ENCODE measurements at regions not wholly inside any gene's neighbourhood (a gene's known extent, or its start where the extent isn't known, plus 50 kb on each side); places are given as distances from the start of the nearest gene placed in this dataset.
A peak's percentile ranks its signal among the peaks of the same experiment; 100 is the strongest.

DNA sequence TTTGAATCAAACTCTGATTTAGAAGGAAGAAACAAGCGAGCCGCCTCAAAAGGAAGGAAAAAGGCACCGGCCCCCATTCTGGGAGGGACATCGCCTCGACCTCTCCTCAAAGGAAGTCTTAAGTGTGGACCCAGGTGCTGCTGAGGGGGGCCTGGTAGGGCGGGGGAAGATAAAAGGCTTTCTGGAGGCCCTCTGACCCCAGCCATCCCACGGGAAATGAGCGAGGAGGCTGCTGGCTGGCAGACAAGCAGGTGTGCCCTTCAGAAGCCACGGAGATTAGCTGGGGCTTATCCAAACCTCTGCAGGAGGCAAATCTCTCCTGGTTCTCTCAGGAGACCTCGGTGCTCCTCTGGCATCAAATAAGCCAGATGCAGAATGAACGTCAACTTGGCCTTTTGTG lies 171.4 kb upstream of the BLID start:
- no peak for TF ChIP-seq CTCF (IDR thresholded peaks at IDR 0.05; ENCODE audit: low read depth, low read length)
- Histone ChIP-seq H3K27me3 (no peaks in the 10 kb centered on the region), H3K36me3 (peaks cover 5% of the 10 kb centered on the region), H3K4me3 (no peak overlapping the region), H3K9me3 (ENCODE audit: low read depth) (no peaks in the 10 kb centered on the region), H3K4me1 (ENCODE audit: low read depth) (no peaks in the 10 kb centered on the region), H3K27ac (no peak overlapping the region)
- DNase-seq (ENCODE audit: low read depth in 1 of 2, low spot score in 1 of 2) = no peak

DNA sequence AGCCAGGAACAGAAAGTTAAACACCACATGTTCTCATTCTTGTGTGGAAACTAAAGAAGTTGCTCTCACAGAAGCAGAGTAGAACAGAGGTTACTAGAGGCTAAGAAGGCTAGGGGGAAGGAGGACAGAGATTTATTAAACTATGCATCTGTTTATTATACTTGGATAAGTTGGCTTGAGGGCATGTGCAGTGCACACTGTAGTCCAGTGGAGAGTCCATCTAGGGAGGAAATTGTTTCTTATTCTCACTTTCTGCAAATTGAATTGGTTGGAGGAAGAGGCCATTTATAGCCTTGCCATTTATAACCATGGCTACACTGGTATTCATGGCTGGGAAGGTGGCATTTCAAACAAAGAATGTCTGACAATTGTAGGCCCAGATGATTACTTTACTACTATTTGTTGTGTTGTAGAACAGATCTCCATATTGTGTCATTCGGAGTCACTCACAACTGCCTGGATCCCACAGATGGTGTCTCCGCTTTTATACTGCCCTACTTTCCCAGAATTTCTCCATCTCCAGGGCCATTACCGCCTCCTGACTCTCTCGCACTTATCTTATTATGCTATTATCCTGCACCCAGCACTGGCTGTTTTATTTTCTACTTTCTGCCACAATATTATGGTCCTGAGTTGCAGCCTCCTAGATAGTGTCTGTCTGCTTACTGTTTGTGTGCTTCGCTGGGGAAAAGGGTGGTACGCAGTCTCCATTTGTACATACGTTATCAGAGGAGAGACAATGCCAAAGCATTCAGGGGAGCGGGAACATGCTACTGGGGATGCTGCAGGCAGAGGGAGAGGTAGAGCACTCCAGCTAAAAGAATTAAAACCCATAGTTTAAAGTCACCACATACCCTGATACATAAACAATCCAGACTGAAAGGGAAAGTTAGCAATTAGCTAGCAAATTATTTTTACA lies 169.3 kb upstream of the BLID start:
- peaks cover 2% of the 10 kb centered on the region for H3K36me3 ChIP-seq
- peak overlapping the region; percentile 59 for H3K27ac ChIP-seq
- H3K4me1 ChIP-seq (ENCODE audit: low read depth) = peaks cover 8% of the 10 kb centered on the region
- no peak for TF ChIP-seq CTCF (IDR thresholded peaks at IDR 0.05; ENCODE audit: low read depth, low read length)
- no peak for DNase-seq (ENCODE audit: low read depth in 1 of 2, low spot score in 1 of 2)
- no peak overlapping the region for H3K4me3 ChIP-seq
- H3K27me3 ChIP-seq = no peaks in the 10 kb centered on the region
- H3K9me3 ChIP-seq (ENCODE audit: low read depth) = no peaks in the 10 kb centered on the region

DNA sequence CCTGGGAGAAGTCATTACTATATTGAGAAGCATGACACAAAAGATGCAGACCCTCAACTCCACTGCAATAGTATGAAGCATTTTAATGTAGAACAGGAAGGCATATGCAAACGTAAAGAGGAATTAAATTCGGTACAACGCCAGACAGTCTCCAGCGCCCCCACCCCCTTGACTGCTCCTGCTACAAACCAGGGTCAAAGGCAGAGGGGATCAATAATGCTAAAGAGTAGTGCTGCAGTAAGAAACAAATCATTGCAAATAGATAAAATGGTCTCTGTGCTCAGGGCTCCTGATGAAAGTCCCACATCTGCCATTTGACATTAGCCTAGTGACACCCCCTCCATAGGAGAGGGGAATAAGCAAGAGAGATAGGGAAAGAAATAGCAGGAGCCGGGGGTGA lies 164.9 kb upstream of the BLID start:
- TF ChIP-seq CTCF (IDR thresholded peaks at IDR 0.05; ENCODE audit: low read depth, low read length) = no peak
- Histone ChIP-seq H3K27me3 (no peaks in the 10 kb centered on the region), H3K9me3 (ENCODE audit: low read depth) (no peaks in the 10 kb centered on the region), H3K27ac (no peak overlapping the region), H3K4me1 (ENCODE audit: low read depth) (peaks cover 37% of the 10 kb centered on the region), H3K36me3 (peaks cover 2% of the 10 kb centered on the region), H3K4me3 (no peak overlapping the region)
- DNase-seq (ENCODE audit: low read depth in 1 of 2, low spot score in 1 of 2) = no peak

DNA sequence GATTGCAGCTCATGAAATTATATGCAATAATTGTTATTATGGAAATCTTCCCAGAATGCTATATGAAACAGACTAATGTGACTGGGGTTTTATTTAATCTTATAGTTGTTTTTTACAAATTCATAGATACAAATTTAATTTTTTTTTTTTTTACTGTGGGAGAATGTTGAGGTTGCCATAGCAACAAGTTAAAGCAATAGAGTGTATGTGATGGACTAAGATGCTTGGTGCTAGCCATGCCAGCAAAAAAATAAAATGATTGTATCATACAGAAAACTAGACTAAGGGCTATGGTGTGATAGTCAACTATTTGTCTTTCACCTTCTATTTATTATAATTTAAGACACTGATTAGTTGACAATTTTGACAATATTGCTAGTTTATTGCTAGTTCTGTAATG lies 163.2 kb upstream of the BLID start:
- Histone ChIP-seq H3K27ac (no peak overlapping the region), H3K27me3 (no peaks in the 10 kb centered on the region), H3K36me3 (no peaks in the 10 kb centered on the region), H3K4me1 (ENCODE audit: low read depth) (peaks cover 54% of the 10 kb centered on the region), H3K9me3 (ENCODE audit: low read depth) (no peaks in the 10 kb centered on the region), H3K4me3 (no peak overlapping the region)
- no peak for DNase-seq (ENCODE audit: low read depth in 1 of 2, low spot score in 1 of 2)
- no peak for TF ChIP-seq CTCF (IDR thresholded peaks at IDR 0.05; ENCODE audit: low read depth, low read length)

DNA sequence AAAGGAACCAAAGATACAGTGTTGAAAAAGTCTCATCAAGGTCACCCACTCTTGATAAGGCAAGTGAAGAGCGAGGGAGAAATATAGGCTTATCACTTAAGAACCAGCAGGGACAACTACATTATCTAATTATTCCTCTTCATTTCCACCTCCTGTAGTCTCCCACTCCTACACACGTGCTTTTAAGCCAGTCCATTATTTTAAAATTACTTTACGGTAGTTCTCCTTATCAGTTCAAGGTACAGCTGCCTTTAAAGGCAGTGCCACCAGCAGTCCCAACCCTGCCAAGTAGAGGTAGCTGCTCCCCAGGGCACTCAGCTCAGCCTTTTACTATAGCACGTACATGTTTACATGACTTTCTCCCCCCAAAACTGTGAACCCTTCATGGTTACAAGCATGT lies 161.5 kb upstream of the BLID start:
- Histone ChIP-seq H3K9me3 (ENCODE audit: low read depth) (no peaks in the 10 kb centered on the region), H3K27ac (peak overlapping the region; percentile 82), H3K4me3 (no peak overlapping the region), H3K27me3 (no peaks in the 10 kb centered on the region), H3K4me1 (ENCODE audit: low read depth) (peaks cover 70% of the 10 kb centered on the region), H3K36me3 (no peaks in the 10 kb centered on the region)
- no peak for TF ChIP-seq CTCF (IDR thresholded peaks at IDR 0.05; ENCODE audit: low read depth, low read length)
- DNase-seq (ENCODE audit: low read depth in 1 of 2, low spot score in 1 of 2) = no peak

Data from cardiac muscle cell (in vitro differentiated cells and primary cell).